ENCODE measurements at regions not wholly inside any gene's neighbourhood (a gene's known extent, or its start where the extent isn't known, plus 50 kb on each side); places are given as distances from the start of the nearest gene placed in this dataset.

DNA sequence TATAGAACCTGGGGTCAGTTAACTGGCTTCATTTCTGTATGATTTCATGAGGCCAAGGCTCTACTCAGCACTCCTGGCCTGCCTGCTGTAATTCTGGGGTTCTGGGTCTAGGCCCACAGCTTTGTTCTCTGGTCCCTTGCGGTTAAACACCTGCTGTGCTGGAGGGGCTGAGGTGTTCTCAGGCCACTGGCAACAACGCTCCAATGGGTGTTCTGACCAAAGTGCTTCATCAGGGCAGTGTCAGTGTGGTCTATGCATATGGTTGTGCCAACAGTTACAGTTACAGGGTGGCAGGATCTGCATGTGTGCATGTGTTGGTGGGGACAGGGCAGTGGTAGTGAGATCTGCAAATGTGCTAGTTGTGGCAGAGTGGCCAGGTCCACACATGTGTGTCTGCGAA, 64.1 kb upstream of the GMNC start:
- H3K36me3 ChIP-seq = no peaks in the 10 kb centered on the region
- DNase-seq = no peak
- H3K4me1 ChIP-seq = no peaks in the 10 kb centered on the region
- no peaks in the 10 kb centered on the region for H3K27me3 ChIP-seq
- H3K4me3 ChIP-seq (ENCODE audit: low read depth, low read length) = no peak overlapping the region
- TF ChIP-seq, protein P1, sequence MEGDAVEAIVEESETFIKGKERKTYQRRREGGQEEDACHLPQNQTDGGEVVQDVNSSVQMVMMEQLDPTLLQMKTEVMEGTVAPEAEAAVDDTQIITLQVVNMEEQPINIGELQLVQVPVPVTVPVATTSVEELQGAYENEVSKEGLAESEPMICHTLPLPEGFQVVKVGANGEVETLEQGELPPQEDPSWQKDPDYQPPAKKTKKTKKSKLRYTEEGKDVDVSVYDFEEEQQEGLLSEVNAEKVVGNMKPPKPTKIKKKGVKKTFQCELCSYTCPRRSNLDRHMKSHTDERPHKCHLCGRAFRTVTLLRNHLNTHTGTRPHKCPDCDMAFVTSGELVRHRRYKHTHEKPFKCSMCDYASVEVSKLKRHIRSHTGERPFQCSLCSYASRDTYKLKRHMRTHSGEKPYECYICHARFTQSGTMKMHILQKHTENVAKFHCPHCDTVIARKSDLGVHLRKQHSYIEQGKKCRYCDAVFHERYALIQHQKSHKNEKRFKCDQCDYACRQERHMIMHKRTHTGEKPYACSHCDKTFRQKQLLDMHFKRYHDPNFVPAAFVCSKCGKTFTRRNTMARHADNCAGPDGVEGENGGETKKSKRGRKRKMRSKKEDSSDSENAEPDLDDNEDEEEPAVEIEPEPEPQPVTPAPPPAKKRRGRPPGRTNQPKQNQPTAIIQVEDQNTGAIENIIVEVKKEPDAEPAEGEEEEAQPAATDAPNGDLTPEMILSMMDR (IDR thresholded peaks at IDR 0.05; ENCODE audit: low read depth, low read length) = no peak
- H3K9me3 ChIP-seq = no peaks in the 10 kb centered on the region

DNA sequence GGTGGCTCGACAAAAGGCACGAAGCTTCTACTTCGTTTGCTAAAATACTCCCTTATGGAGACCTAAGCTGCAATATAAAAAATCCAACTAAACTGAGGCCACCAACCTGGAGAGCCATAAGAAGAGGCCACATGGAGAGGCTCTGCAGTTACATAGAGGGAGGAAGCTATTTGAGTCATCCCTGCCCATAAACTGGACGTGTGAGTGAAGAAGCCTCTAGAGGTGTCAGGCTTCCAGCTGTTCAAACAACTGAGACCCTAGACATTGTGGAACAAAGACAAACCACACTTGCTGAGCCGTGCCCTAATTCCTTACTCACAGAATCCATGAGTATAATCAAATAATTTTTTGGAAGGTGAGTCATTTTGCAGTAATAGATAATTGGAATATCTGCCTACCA, 50.2 kb upstream of the GMNC start:
- Histone ChIP-seq H3K27me3 (no peaks in the 10 kb centered on the region), H3K4me1 (no peaks in the 10 kb centered on the region), H3K9me3 (no peaks in the 10 kb centered on the region), H3K36me3 (no peaks in the 10 kb centered on the region), H3K4me3 (ENCODE audit: low read depth, low read length) (no peak overlapping the region)
- no peak for DNase-seq
- TF ChIP-seq, protein P1 (IDR thresholded peaks at IDR 0.05; ENCODE audit: low read depth, low read length) = no peak

Measured in BE2C (cell line).